DMS 273 (cell line): ENCODE measurements at regions not wholly inside any gene's neighbourhood (a gene's known extent, or its start where the extent isn't known, plus 50 kb on each side); places are given as distances from the start of the nearest gene placed in this dataset.
A peak's percentile ranks its signal among the peaks of the same experiment; 100 is the strongest.

ENCODE experiments used
- DNase-seq: peaks from one replicate; lab custom pipeline; 2025; ENCODE audit not compliant: unreplicated experiment; lab: John Stamatoyannopoulos, UW

- DNase-seq = peak; percentile 14
These were observed 51.8 kb upstream of the ANK3 start for GRCh38 chr10:60441515-60441914.

DNA sequence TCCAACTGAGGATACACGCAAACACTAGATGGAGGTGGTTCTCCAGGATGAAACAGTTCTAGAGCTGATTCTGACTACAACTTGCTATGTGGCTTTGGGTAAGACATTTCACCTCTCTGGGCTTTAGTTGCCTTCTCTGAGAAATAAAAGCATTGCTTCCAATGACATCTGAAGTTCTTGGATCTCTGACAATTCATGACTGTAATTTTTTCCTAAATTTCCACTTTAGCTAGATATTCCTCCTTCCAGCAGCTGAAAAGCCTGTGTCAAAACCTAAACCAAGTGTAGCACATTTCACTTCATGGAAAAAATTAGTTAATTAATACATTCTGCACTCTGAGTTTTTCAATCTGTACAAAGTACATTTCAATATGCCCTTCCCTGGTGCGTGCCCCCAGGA lies 50.0 kb upstream of the ANK3 start:
- no peak for DNase-seq
